Right cardiac atrium (tissue), 5 donors: ENCODE measurements at regions not wholly inside any gene's neighbourhood (a gene's known extent, or its start where the extent isn't known, plus 50 kb on each side); places are given as distances from the start of the nearest gene placed in this dataset.

ENCODE experiments used
- ATAC-seq, 2 donors: fragments of 200-7000 bp; cut with Tn5 transposase; one replicate each; pipeline versions ENCODE4 v1.8.0 to v1.9.1; 2020; ENCODE audit warnings: moderate library complexity in 2 of 2, mild to moderate bottlenecking in 1 of 2
- DNase-seq, 3 donors: peaks; one replicate each; pipeline ENCODE4 v3.0.0-alpha.2; 2020
- H3K27ac ChIP-seq: one replicate; pipeline ENCODE4 v1.5.1; 2013; ENCODE audit warnings: mild to moderate bottlenecking, low read length, control low read depth, moderate library complexity
- H3K27me3 ChIP-seq: one replicate; pipeline ENCODE4 v1.6.1; 2013; ENCODE audit not compliant: control insufficient read depth, insufficient read depth
- H3K4me1 ChIP-seq: one replicate; pipeline ENCODE4 v1.6.1; 2013; ENCODE audit warnings: low read length; ENCODE audit not compliant: control insufficient read depth, insufficient read depth
- H3K4me3 ChIP-seq: one replicate; pipeline ENCODE4 v1.5.1; 2013; ENCODE audit warnings: low read length, control low read depth
- H3K9me3 ChIP-seq: one replicate; pipeline ENCODE4 v1.6.1; 2013; ENCODE audit warnings: low read length; ENCODE audit not compliant: control insufficient read depth
- WGBS: extraction: QIAGEN DNeasy Blood & Tissue Kit; methylation state at CpG from one replicate; pipeline ENCODE4 v1.1.7; 2013; 5-methylcytosine and 5-hydroxymethylcytosine counted together
- intact Hi-C, 4 donors: fragments of 100-400 bp; cut with DNase I; formaldehyde crosslinking; loops; one replicate each; pipeline versions ENCODE4 v1.11.0 to v1.14.0; 2022 to 2023
- donor health status: healthy with polysubstance abuse.
- donor health status: DM: no; HTN: yes; CAD: no.
- donor health status: DM: no; HTN: no; CAD: no.
- donor health status: DM: no; HTN: yes; CAD: no; lungs with severe emphysema.
- donor health status: DM: yes; HTN: yes; CAD: no.

DNA sequence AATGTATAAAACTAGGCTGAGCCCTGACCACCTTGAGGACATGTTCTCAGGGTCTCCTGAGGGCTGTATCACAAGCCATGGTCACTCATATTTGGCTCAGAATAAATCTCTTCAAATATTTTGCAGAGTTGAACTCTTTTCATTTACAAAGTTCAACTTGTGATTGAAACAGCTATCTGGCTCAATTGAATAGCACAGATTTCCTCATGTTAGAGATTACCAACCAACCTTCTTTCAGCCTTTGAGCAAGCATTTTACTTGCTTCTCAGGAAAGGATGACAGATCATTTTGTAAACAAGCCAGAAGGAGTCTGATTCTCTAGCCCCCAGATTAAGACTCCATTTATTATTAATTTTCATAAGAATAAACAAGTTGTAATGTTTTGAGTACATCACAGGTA lies 111.0 kb upstream of the DOK5 start:
- no peaks in the 10 kb centered on the region for H3K27me3 ChIP-seq
- no peaks in the 10 kb centered on the region for H3K4me1 ChIP-seq
- no peak overlapping the region for H3K27ac ChIP-seq
- intact Hi-C loops, result no loop called here
- no peaks in the 10 kb centered on the region for H3K9me3 ChIP-seq
- no peak overlapping the region for H3K4me3 ChIP-seq
- ATAC-seq (no peak), DNase-seq (no peak)

DNA sequence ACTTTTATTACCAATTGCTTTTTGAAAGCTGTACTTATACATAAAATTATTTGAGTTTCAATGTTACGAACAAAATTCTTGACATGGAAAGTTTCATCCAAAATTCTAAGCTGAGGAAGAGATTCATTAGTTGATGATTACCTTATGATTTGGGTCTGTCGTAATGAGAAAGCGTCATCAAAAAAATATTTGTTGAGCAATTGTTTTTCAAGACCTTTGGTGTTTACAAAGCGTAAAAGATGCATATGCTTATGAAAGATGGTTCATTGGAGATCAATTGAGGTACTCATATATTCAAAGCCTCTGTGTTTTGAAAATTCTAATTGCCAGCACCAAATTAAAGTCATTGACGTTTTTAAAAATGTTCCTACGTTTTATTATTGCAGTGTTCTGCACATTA lies 110.5 kb upstream of the DOK5 start:
- no peak overlapping the region for H3K4me3 ChIP-seq
- H3K27me3 ChIP-seq, result no peaks in the 10 kb centered on the region
- H3K9me3 ChIP-seq, result no peaks in the 10 kb centered on the region
- DNase-seq (no peak), ATAC-seq (no peak)
- H3K27ac ChIP-seq, result no peak overlapping the region
- intact Hi-C loops, result no loop called here
- no peaks in the 10 kb centered on the region for H3K4me1 ChIP-seq
- 85% methylated on average over 6 of the region's 6 CpGs for WGBS

DNA sequence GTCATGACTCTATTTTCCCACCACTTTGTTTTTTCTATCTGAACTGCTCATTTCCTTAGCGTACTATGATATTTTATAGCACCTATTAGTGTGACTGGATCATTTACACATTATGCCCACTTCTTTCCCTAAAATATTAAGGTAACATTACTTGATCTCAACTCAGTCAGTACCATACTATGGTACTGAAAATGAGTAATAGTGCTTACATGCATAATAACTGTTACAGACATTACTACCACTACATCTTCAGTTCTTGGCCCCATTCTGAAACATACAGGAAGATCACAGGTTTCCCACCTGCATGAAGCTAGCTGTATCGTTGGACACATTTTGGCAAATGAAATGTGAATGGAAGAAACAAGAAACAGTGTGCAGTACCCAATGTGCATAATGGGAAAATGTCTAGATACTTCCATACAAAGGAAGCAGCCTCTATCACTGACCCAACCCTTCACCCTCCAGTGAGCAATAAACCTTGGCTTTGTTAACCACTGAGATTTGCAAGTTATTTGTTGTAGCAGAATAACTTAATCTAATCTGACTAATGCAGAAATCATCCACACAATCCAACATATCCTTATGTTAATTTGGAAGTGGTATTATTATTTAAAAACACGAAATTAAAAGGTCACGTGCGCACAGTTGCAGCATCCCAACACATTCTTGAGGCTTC lies 108.6 kb upstream of the DOK5 start:
- H3K4me1 ChIP-seq, result no peaks in the 10 kb centered on the region
- no peak for ATAC-seq
- intact Hi-C loops, result no loop called here

DNA sequence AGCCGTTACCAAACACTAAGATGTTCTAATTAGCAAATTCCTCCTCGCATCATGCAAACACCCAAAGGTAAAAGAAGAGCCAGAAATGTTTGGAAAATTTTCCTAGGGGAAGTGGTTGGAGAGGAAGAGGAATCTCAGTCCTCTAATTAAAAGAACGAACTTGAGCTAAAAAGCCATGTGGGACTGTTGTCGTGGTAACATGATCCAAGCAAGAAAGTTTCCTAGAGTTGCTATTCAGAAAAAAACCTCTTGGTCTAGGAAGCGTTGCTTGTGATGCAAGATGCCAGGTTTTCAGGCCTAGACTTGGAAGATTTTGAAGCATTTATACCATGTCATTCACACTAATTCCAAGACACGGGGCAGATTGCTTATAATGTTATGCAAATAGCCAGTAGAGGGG lies 106.8 kb upstream of the DOK5 start:
- H3K4me3 ChIP-seq, result no peak overlapping the region
- no peak for DNase-seq
- H3K27me3 ChIP-seq, result no peaks in the 10 kb centered on the region
- no peak overlapping the region for H3K27ac ChIP-seq
- H3K4me1 ChIP-seq, result no peaks in the 10 kb centered on the region
- 38% methylated on average over 6 of the region's 6 CpGs for WGBS
- intact Hi-C loops, result no loop called here
- ATAC-seq, result no peak
- H3K9me3 ChIP-seq, result no peaks in the 10 kb centered on the region

More for the DNA sequence above, 108.6 kb upstream of the DOK5 start:
- WGBS, result 93% methylated on average over 5 of the region's 5 CpGs
- H3K4me3 ChIP-seq, result no peak overlapping the region
- DNase-seq, result no peak
- no peaks in the 10 kb centered on the region for H3K9me3 ChIP-seq
- no peak overlapping the region for H3K27ac ChIP-seq
- H3K27me3 ChIP-seq, result no peaks in the 10 kb centered on the region

DNA sequence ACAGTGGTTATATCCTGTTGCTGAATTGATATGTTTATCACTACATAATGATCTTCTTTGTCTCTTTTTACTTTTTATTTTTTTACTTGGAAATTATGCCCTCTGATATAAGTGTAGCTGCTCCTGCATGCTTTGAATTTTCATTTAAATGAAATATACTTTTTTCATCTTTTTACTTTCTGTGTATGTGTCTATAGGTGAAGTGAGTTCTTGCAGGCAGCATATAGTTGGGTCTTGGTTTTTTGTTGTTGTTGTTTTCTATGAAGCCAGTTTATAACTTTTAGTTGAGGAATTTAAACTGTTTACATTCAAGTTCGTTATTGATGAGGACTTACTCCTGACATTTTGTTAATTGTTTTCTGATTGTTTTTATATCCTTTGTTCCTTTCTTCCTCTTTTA lies 103.1 kb upstream of the DOK5 start:
- H3K4me3 ChIP-seq, result no peak overlapping the region
- no peak for DNase-seq
- no peaks in the 10 kb centered on the region for H3K9me3 ChIP-seq
- intact Hi-C loops, result no loop called here
- no peaks in the 10 kb centered on the region for H3K4me1 ChIP-seq
- WGBS, result 76% methylated on average over 1 of the region's 1 CpG
- ATAC-seq, result no peak
- no peaks in the 10 kb centered on the region for H3K27me3 ChIP-seq
- H3K27ac ChIP-seq, result no peak overlapping the region

DNA sequence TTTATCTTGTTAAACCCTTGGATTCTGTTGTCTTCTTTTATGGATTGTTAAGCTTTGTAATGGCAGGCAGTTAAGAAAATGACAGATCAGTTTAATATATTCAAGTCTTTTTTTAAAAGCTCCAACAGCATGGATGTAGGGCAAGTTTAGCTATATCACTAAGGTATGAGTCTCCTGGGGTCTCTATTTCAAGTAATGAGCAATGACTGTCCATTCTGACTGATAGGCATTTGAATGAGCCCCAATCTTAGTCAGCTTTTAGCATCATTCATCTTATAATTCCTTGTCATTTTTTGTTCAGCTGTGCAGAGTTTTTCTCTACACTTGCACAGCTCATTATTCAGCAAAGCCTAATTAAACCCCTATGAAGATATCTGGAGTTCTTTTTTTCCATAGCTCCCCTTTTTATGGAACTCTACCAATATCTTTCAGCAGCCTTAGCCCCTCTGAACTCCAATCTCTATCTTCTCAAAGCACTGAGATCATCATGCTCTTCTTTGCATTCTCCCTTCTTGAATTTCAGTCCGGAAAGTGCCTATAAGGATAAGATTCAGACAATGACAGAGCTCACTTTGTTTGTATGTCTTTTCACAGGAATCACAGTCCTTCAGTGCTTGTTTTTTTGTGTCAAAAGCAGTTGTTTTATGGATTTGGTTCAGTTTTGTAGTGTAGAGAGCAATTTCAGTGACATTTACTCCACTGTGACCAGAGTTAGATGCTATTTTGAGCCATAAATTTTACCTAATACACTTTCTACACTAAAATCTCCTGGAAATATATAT lies 97.2 kb upstream of the DOK5 start:
- no peak for ATAC-seq
- intact Hi-C loops, result no loop called here
- 58% methylated on average over 1 of the region's 1 CpG for WGBS

DNA sequence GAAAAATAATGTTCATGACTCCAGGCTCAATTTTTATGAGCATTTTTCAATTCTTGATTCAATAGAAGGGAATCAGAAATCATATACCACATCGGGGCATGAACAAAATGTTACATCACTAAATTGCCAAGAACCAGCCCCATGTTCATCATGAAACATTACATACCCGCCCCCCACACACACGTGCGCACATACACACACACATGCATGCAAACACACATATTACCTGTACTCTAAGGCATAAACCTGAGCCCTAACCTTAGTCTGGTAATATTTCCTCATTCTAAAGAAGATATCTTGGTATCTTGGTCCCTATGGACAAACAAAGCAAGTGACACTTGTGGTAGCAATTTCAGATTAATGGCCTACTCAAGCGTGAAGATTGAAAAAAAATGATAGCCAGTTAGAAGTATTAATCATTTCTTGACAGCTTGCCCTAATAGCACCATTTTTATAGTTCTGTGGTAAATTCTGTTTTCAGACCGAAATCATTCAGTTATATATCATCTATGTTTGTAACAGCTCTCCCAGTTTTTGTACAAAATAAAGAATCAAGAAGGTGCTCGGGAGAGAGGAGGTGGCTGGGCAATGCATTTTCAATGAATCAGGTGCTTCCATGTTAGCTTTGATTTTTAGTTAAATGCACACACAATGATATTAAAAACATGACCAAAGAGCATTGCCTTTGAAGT lies 95.4 kb upstream of the DOK5 start:
- intact Hi-C loops, result no loop called here
- 89% methylated on average over 7 of the region's 7 CpGs for WGBS
- Histone ChIP-seq H3K27me3 (no peaks in the 10 kb centered on the region), H3K9me3 (no peaks in the 10 kb centered on the region), H3K4me3 (no peak overlapping the region), H3K27ac (no peak overlapping the region), H3K4me1 (peaks cover 1% of the 10 kb centered on the region)
- ATAC-seq (no peak), DNase-seq (no peak)

More for the DNA sequence above, 97.2 kb upstream of the DOK5 start:
- Histone ChIP-seq H3K27ac (no peak overlapping the region), H3K4me3 (no peak overlapping the region), H3K4me1 (peaks cover 1% of the 10 kb centered on the region), H3K27me3 (no peaks in the 10 kb centered on the region), H3K9me3 (no peaks in the 10 kb centered on the region)
- no peak for DNase-seq

DNA sequence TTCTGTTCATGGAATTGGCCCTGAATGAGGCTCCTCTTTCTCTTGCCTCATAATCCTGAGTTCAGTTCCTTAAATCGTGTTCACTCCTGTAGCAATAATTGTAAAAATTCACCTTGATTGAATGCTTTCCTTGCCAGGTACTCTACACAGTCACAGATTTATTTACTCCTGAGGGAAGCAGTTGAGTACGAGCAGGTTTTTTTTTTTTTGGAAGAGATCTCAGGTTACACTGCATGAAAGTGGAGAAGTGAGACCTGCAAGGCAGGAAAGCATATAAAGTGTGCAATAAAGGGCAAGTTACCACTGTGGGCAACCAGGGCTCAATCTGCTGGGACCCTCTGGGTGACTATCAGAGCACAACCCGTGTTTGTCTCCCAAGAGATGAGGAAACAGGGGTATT lies 93.0 kb upstream of the DOK5 start:
- Histone ChIP-seq H3K4me1 (peaks cover 1% of the 10 kb centered on the region), H3K9me3 (no peaks in the 10 kb centered on the region), H3K27me3 (no peaks in the 10 kb centered on the region), H3K4me3 (no peak overlapping the region), H3K27ac (no peak overlapping the region)
- ATAC-seq (no peak), DNase-seq (no peak)
- intact Hi-C loops, result no loop called here
- WGBS, result 62% methylated on average over 3 of the region's 3 CpGs

DNA sequence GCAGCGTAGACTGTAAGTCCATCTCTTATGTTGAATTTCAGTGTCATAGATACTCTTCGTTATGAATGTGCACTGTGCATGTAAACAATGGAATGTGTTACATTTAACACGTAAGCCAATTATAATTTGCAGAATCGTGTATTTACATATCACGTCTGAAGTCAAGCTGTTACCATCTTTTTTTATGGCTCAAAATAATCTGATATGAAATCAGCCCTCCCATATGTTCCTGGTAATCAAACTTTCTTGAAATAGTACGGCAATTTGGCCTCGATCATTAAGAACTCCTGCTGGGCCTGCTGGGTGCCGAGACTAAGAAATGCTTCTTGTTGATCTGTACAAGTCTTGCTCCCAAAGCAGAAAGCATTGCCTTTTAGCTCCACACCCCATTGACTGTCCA lies 89.6 kb upstream of the DOK5 start:
- Histone ChIP-seq H3K4me1 (peaks cover under 1% of the 10 kb centered on the region), H3K4me3 (no peak overlapping the region), H3K9me3 (no peaks in the 10 kb centered on the region), H3K27me3 (no peaks in the 10 kb centered on the region), H3K27ac (no peak overlapping the region)
- DNase-seq (no peak), ATAC-seq (no peak)
- intact Hi-C loops, result no loop called here
- 91% methylated on average over 8 of the region's 8 CpGs for WGBS

DNA sequence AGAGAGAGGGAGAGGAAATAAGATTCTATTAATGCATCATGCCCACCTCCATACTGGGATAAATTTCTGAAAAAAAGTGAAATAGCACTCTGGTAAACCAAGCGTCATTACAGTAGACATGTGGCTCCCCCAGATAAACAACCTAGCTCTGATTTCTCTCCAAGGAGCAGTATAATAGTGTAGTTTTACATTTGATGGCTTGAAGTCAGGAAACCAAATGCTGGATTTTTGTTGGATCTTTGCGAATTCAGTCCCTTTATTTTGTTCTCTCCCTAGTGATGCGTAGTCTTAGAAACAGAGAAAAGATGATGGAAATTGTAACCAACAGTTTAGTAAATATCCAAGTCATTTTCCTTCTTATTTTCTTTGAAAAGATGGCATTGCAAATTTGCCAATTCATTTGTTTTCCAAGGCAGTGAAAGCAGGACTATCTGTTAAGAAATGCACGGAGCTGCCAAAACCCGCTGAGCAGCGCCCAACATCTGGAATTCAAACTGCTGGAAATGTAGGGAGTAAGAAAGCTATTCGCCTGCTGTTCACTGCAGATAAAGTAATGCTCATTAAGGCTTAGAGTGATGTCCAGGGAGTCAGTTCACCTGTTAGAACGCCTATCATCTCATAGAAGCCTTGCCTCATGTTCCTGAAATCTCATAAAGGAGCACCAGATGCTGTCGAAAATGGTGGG lies 85.7 kb upstream of the DOK5 start:
- ATAC-seq (no peak), DNase-seq (peak in 1 of 3 donors; percentile 46)
- Histone ChIP-seq H3K4me3 (no peak overlapping the region), H3K4me1 (no peaks in the 10 kb centered on the region), H3K9me3 (no peaks in the 10 kb centered on the region), H3K27ac (no peak overlapping the region), H3K27me3 (no peaks in the 10 kb centered on the region)
- WGBS, result 50% methylated on average over 9 of the region's 9 CpGs
- intact Hi-C loops, result no loop called here
